SU-DHL-6 (cell line): ENCODE measurements at regions not wholly inside any gene's neighbourhood (a gene's known extent, or its start where the extent isn't known, plus 50 kb on each side); places are given as distances from the start of the nearest gene placed in this dataset.

Source experiments
- CTCF ChIP-seq: fragments of 200-600 bp; sonication (generic); IDR thresholded peaks from one replicate; pipeline ENCODE4 v1.5.1; 2017; ENCODE audit warnings: antibody characterized with exemption, mild to moderate bottlenecking, low read length, moderate library complexity; ENCODE audit not compliant: insufficient read depth, poor library complexity, severe bottlenecking
- EZH2phosphoT487 ChIP-seq: fragments of 200-600 bp; sonication (generic), shearing (Covaris generic); conservative IDR thresholded peaks from 2 replicates; pipeline ENCODE4 v1.6.1; 2018; ENCODE audit warnings: mild to moderate bottlenecking, antibody characterized with exemption, low read length, moderate library complexity, mixed read lengths

GRCh38 chr4:27085396-27085795, 224.8 kb downstream of the STIM2 start:
- no peak for TF ChIP-seq CTCF
- TF ChIP-seq EZH2phosphoT487 = no peak
